ENCODE measurements at regions not wholly inside any gene's neighbourhood (a gene's known extent, or its start where the extent isn't known, plus 50 kb on each side); places are given as distances from the start of the nearest gene placed in this dataset.

DNA sequence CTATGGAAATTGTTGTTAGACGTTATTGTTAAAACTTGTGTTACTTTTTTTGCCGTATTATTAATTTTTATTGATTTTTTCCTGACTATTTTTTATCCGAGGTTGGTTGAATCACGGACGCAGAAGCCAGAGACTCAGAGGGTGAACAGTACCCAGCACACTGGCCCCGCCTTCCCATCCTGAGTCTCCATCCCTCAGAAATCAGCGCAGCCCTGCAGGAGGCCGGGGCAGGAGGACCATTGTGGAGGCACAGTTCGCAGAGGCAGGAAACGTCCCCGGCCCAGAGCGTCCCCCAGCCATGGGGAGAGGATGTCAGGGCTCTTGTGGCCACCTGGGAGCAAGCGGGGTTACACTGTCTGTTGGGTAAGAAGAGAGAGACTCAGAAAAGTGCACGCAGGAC, 843.0 kb downstream of the BRD1 start:
- DNase-seq: no peak

DNA sequence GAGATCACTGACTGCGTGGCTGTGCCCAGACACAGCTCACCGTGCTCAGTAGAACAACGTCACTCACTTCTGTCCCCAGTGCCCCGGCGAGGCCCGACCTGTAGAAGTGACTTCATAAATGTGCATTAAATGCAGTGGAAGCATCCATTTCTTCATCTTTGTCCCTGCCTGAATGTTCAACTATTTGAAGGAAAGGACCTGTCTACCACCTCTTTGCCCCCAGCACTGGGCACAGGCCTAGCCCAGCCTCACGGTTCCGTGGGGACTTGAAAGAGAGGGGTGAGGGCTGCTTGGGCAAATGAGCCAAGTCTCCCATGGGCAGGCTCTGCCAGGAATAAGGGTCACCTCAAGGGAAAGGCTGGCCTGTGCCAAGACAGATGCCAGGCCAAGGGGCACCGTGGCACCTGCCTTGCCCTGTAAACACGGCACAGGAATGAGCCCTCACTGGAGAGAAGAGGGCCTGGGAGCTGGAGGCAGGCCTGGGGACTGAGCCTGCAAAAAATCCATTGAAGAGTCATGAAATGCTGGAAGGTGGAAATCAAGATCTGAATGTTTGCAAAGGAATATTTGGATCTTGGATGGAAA, 845.3 kb downstream of the BRD1 start:
- DNase-seq: no peak

DNA sequence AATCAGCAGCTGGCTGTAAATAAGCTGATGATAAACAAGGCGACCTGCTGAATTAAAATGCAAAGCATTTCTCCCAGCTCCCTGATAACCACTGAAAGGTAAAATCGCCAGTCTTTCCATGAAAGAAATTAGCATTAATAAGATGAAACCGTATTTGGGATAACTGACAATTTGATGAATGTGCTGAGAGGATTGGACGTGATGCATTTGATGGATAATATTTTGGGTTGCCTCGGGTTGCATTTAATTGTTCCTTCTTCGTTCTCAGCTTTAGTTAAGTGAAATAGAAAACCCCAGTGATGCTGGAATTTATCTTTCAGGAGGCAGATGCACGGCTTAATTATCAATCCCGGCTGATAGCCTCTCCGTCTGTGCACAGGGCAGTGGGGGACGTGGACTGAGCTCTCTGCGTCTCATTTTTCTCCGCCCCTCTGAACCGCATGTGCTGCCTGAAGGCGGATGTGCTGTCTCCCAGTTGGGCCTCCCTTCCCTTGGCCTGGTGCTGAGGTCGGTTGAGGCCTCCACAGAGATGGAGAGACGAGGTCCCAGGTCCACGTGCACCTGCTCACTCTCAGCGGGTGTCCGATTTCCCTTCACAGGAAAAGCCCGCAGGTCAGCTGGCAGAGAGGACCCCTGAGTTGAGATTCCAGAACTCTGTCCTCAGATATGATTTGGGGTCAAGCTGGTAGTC, 846.2 kb downstream of the BRD1 start:
- DNase-seq: no peak

DNA sequence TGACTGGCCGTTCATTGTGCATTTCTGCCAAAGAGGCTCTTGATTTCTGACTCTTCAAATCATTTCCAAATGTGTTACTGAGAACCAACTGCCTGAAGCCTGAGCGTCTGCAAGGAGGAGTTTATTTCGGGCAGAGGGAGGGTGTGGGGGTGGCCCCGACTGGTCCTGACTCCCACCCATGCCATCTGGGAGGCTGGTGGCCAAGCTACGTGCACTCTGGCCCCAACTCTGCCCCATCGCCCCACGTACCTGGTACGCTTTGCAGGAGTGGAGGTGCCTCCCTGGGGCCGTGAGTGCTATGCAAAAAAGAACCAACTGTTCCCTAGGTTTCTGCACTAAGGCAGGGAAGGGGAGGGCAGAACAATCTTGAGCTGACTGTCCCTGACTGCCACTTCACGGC, 846.8 kb downstream of the BRD1 start:
- no peak for DNase-seq

DNA sequence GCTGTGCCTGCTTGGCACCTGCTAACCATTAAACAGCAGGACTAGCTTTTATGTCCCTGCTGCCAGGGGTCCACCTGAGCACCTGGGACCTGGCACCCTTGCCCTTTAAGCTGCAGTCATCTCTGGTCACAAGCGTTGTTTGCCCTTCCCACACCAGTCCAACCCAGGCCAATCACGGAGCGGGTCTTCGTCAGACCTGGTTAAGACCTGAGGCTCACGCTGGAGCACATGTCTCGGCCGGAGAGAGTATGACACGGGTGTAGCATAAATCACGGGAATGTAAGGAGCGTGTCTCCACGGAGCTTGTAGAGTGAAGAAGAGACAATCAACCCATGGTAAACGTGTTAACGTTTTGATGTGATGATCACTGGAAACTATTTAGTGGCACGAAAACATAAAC, 847.3 kb downstream of the BRD1 start:
- DNase-seq: no peak

DNA sequence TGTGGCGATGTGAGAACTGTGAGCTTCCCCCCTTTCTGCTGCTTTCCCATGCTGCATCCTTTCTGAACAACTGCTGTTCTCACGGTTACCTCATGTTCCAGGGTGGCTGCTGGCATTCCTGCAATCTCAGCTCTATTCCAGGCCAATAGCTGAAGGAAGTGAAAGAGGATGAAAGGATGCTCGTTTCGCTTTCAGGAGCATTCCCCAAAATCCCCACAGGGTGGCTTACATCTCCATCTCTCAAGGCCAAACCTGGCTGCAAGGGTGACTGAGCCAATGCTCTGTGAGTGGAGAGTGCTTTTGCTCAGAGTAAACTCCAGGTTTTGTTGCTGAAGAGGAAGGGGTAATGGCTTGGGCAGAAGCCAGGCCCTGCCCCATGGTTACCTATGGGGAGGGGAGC, 848.2 kb downstream of the BRD1 start:
- no peak for DNase-seq

DNA sequence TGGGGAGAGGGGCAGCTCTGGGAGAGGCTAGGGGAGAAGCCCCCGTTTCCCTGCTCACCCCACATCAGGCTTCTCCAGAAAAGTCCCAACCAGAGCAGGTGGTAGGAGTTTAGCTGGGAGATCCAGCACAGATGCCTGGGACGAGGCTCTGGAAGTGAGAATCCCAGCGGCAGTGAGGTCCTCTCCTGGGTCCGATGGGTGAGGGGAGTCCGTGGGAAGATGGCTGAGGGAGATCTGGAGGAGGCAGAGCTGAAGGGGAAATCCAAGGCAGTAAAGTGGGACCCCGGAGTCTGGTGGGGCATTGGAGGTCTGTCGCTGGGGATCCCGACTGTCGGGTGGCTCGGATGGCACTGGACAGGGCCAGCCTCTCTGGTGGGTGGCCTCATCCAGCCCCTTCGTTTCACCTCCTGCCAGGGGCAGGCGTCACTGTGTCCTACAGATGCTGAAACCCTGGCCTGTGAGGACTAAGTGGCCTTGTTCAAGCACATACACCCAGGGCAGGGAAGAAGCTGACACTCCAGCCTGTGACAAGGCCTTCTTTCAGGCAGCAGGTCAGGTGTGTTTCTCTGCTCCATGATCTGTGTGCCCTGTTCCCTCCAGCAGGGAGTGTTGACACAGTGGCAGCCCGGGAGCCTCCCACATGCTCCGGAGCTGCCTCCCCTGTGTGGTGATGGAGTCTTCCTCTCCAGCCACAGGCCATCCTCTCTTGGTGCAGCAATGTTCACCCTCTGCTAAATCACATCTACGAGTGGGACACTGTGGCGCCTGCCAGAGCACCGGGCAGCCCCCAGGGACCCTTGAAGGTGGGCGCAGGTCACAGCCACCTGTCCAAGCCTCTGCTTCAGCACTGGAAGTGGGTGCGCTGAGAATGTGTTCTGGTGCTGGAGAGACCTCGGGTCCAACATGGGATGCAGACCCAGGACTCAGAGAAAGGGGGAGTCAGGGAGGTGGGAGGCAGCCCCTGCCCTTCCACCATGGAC, 850.8 kb downstream of the BRD1 start:
- no peak for DNase-seq

DNA sequence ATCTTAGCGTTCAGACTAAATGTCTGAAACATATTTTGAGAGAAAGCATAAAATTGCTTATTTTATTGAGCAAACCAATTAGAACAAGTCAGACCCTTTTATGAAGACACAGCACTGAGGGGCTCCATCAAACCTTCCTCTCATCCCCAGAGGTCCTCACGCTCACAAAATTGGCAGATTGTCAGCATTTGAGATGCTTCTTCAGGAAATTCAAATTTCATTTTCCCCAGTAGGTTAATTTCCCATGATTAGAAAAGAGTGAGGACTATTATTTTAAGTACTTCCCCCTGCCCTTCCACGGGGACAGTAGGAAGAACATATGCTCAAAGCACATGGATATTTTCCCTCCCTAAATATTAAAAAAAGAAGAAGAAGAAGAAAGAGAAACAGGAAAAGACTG, 851.8 kb downstream of the BRD1 start:
- DNase-seq: no peak

DNA sequence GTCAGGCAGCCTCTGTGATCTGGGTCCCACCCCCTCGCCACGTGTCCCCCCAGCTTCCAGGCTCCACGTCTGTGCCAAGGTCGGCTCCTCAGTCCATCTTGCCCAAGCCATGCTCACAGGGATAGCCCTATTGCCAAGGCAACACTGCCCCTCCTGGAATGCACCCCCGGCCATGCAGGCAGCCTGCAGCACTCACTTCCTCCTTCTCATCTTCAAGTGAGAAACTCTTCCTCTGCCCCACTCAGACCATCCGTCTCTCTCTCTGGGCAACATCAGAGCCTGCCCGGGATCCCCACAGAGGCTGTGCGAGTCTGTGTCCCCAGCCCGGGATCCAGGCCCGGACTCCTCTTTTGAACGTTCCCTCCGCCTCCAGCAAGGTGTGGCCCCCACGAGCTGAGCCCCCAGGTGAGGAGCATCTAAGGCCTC, 852.3 kb downstream of the BRD1 start:
- DNase-seq: no peak

DNA sequence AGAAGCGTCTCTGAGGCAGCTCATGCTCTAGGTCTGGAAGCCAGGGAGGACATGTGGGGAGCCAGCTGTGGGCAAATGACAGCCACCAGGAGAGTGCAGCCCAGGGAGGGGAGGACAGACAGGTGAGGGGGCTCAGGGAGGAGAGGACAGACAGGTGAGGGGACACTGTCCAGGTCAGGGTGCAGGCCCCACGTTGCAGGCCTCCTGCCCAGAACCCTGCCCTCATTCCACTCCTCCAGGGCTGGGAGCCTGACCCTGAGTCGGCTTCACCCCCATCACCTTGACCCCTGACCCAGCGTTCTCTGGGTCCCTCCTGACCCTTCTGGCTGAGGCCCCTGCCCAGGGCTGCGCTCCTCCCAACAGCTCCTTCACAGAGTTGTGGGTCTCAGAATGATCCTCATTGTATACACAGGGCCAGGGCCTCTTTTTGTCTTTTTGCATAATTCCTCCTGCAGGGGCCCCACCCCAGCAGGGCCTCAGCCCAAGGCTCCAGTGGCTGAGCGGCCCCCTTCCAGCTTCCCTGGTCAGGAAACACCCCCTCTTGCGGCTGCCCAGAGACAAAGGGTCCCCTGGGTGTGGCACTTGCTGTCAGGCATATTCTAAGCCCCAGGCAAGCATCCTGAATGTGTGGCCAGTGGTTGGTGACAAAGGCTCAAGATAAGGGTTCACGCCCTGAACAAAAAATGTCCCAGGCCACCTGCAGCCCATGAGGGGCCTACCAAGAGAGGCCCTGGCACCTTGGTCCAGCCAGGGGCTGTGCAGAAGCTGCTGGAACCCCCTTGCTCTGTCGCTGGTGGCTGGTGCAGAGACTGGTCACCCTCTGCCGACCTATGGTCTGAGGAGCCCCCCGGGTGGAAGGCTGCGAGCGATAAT, 853.0 kb downstream of the BRD1 start:
- DNase-seq: no peak

DNA sequence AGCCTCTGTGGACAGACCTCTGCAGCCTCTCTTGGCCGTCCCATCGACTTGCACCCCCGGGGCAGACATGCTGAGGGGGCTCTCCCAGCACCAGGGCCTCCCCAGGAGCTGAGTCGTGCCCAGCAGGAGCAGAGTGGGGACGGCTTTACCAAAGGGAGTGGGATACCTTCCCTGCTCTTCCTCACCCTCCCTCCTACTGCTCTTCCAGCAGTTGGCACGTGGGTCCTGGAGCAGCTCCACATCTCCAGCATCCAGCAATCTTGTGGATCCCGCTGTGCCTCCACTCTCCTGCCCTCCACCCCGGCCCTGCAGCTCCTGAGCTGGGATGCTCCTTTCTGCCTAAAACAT, 854.0 kb downstream of the BRD1 start:
- DNase-seq: no peak

DNA sequence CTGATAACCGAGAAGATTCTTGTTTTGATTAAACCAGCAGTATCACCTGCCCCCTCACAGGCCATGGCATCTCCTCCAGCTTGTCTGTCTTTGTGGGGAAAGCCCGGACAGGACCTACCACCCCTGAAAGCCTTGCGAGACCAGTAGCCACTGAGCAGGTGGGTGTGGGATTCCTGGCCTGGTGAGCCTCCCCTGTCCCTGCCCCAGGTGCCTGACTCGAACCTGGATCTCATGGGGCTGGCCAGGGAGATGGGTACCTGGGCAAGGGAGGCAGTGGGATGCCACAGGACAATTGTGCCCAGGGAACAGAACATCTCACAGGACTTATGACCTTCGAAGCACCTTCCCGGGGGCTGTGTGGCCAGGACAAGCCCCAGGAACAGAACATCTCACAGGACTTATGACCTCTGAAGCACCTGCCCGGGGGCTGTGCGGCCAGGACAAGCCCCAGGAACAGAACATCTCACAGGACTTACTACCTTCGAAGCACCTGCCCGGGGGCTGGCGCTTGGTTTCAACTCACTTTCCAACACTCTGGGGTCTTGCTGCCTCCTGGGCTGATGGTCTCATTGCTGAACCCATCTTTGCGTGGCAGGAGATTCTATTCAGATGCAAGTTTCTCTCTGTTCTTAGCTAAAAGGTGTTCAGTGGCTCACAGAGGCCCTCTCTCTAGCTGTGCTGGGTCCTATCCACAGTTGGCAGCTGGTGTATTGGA, 854.5 kb downstream of the BRD1 start:
- no peak for DNase-seq

DNA sequence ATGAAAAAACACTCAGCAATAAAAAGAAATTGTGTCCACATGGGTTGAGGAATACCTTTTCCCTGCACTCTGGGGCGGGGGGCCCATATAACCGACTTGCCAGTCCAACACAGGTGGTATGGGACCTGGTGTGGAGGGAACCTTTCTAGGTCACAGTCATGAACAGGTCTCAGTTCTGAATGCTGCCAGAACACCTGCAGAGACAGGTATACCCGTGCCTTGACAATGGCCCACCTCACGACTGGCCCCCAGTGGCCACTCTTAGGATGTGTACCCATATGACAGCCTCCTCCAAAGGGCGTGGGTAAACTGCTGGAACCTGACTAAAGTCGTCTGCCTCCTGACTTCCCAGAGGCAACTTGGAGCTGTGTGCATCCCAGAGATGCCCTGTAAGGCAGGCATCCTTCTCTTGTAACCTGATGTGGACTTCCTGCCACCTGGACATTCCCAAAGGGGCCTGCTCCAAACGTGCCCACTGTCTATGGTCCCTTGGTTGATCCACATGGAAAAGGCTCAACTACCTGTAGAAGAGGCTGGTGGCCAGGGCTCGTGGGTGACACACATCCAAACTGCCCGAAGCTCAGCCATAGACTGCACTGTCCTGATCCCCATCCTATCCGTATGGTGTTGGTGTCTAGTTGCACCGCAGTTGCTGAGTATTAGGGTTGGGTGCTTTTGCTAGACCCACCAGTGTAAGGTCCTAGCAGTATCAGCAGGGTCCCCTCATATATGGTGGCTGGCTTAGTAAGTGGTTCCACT, 859.3 kb downstream of the BRD1 start:
- peak in 1 of 2 experiments; percentile 22 for DNase-seq

DNA sequence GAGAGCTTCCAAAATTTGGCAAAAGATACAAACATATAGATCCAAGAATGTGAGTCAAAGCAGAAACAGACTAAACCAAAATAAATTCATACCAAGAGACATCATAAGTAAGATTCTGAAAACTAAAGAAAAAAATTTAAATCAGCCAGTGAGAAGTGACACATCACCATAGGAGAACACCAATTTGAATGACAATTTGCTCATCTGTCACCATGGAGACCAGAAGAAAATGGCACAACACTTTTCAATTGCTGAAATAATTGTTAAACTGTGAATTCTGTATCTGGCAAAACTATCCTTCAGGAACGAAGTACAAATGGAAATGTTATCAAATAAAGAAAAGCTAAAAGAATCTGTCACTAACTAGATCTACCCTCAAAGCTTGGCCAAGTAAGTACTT, 864.3 kb downstream of the BRD1 start:
- DNase-seq: no peak

DNA sequence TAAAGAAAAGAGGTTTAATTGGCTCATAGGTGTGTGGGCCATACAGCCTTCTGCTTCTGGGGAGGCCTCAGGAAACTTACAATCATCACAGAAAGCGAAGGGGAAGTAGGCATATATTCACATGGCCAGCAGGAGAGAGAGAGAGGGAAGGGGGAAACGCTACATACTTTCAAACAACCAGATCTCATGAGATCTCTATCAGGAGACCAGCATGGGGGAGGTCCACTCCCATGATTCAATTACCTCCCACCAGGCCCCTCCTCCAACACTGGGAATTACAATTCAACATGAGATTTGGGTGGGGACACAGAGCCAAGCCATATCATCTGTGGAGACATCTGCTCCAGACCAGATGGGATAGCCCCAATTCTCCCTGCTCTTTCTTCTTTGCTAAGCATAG, 866.0 kb downstream of the BRD1 start:
- DNase-seq: no peak

DNA sequence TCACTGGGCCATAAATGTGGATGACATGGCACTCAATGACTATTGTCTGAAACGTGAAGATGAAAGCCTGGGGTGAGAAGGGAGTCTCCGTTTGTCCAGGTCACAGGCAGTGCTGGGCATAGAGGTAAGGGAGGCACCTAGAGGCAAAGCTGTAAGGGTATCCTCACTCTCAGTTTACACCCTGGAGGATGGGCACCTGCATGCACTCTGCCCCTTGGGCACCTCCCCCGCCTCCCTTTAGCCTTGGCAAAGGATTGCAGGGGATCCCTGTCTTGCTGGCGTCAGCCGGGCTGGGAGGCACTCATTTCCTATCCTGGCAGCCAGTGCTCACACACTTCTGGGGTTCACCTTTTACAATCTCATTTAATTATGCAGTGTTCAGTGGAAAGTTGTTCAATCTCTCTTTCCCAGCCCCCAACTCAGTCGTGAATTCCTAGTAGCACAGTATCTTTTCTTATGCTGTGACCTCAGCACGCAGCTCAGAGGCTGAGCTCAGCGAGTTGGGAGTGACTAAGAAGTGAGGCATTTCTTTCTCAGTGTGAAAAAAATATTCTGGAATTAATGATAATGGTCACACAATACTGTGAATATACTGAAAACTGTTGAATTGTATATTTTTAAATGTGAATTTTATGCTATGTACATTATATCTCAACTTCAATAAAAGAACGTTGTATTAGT, 866.6 kb downstream of the BRD1 start:
- DNase-seq: no peak

DNA sequence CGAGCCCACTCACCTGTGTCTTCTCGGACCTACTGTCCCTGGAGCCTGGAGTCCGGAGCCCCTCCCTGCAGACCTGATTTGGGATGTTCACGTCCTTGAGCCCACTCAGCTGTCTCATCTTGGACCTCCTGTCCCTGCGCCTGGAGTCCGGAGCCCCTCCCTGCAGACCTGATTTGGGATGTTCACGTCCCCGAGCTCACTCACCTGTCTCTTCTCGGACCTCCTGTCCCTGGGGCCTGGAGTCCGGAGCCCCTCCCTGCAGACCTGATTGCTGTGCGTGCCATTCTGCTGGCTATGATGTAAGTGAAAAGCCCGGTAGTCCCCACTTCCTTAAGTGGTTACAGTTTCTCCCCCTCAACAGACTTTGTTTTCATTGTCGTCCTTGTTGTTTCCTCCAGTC, 867.1 kb downstream of the BRD1 start:
- DNase-seq: no peak

DNA sequence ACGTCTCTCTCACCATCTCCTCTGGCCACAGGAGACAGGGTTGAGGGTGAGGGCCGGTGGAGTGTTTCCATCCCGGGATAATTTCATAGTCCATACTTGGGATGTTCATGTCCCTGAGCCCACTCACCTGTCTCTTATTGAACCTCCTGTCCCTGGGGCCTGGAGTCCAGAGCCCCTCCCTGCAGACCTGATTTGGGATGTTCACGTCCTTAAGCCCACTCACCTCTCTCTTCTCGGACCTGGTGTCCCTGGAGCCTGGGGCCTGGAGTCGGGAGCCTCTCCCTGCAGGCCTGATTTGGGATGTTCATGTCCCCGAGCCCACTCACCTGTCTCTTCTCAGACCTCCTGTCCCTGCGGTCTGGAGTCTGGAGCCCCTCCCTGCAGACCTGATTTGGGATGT, 868.2 kb downstream of the BRD1 start:
- DNase-seq: no peak

DNA sequence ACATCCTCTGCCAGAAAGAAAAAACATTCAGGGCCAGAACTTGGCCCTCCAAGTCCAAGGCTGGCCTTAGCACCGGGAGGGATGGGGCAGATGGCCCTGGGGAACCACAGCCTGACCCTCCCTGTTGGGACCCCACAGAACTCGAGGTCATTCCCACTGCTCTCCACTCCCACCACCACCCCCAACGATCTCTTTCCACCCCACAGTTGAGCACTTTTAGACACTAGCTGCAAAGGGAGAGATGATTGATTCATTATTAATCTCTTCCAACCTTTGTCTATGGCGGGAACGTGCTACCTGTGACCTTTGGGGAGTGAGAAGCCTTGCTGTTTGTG, 869.7 kb downstream of the BRD1 start:
- no peak for DNase-seq

DNA sequence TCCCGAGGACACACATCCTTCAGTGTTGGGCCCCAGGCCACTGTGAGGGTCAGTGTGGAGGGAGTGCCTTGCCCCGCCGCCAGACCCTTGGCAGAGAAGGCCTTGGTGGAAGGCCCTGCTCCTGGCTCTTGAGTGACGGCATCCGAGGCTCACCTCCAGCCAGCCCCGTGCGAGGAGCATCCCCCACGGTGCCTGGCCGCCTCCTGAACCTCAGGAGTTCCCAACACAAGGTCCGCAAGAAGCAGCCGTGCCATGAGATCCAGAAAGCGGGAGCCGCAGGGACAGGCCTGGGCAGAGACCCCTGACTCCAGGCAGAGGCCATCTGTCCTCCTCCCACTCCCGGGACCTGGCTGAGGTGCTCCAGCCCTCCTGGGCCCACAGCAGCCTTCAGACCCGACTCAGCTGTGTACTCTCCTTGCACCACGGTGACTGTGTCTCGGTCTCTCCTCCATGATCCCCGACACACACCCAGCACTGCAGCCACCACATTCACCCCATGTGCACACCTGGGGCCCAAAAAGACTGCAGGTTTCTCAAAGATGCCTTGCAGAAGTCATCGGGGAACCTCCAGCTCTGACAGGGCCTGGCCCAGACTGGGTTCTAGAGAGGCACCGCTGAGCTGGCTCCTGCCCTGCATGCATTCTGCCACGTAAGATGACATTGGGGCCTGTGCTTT, 870.2 kb downstream of the BRD1 start:
- DNase-seq: no peak
